Activated naive CD8-positive, alpha-beta T cell (primary cell): ENCODE measurements at regions not wholly inside any gene's neighbourhood (a gene's known extent, or its start where the extent isn't known, plus 50 kb on each side); places are given as distances from the start of the nearest gene placed in this dataset.
"Not testable (repeated sequence)": the region's sequence is repeated elsewhere in the genome, so short reads cannot be mapped to it uniquely, and the experiment has no call there.

ENCODE experiments used
- H3K27ac Mint-ChIP-seq: one replicate; pipeline ENCODE4 v1.8.0; 2021; ENCODE audit warnings: mixed read lengths
- H3K27me3 Mint-ChIP-seq: one replicate; pipeline ENCODE4 v1.8.0; 2021; ENCODE audit warnings: mixed read lengths
- H3K36me3 Mint-ChIP-seq: one replicate; pipeline ENCODE4 v1.8.0; 2021; ENCODE audit warnings: mixed read lengths
- H3K4me1 Mint-ChIP-seq: one replicate; pipeline ENCODE4 v1.8.0; 2021; ENCODE audit warnings: low read depth, mixed read lengths
- H3K4me3 Mint-ChIP-seq: one replicate; pipeline ENCODE4 v1.8.0; 2021; ENCODE audit warnings: mild to moderate bottlenecking, mixed read lengths
- H3K9me3 Mint-ChIP-seq: one replicate; pipeline ENCODE4 v1.8.0; 2021; ENCODE audit warnings: low read depth, mixed read lengths

DNA sequence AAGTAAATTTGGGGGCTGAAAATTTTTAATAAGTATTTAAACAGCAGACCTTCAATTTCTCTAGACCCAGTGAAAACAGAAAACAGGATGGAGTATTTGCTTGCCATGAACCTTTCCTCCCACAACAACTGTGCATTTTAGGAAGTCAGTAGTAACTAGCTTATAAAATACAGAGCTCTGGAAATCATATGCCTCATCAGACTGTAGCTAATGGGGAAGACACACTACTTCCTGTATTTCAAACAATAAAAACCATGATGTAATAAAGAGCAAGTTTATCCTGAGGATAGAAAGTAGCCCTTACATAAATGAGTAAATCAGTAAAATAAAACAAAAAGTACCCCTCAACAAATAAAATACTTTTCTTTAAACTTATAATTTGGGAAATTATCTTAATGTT lies 280.1 kb upstream of the ZFP42 start:
- Mint-ChIP-seq H3K36me3 (no peaks in the 10 kb centered on the region), H3K27me3 (no peaks in the 10 kb centered on the region), H3K27ac (no peak overlapping the region), H3K9me3 (peaks cover 3% of the 10 kb centered on the region), H3K4me1 (no peaks in the 10 kb centered on the region), H3K4me3 (no peak overlapping the region)

DNA sequence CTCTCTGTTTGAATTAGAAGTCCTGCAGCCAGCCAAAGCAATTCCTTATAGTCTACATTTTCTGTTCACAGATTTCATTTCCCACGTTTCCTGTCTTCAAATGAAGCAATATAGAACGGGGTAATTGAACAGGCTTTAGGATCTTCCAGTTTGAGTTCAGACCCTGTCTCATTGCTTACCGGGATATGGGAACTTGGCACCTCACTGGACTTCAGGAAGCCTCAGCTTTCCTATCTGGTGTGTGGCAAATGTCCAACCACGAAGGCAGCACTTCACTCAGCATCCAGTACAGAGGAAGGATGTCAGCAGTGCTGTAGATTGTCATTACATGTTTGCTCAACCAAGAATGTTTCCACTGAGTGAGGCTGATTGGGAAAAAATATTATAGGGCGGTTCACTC lies 271.1 kb upstream of the ZFP42 start:
- no peak overlapping the region for H3K4me3 Mint-ChIP-seq
- H3K27ac Mint-ChIP-seq = no peak overlapping the region
- H3K27me3 Mint-ChIP-seq = no peaks in the 10 kb centered on the region
- no peaks in the 10 kb centered on the region for H3K36me3 Mint-ChIP-seq
- no peaks in the 10 kb centered on the region for H3K9me3 Mint-ChIP-seq
- H3K4me1 Mint-ChIP-seq = no peaks in the 10 kb centered on the region

DNA sequence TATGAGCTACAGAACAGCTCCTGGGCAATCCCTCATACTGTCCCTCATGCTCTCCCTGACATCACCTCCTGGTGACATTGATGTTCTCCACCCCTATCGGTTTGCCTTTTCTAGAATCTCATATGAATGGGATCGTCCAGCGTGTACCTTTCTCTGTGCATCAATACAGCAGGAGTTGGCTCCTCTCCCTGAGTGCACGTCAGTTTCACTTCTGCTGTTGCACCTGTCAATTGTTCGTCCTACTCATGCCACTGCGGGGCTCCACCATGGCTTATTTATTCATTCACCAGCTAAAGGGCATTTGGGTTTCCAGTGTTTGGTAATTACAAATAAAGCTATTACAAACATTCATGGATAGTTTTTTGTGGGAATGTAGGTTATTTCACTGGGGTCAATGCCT lies 269.1 kb upstream of the ZFP42 start:
- no peaks in the 10 kb centered on the region for H3K36me3 Mint-ChIP-seq
- H3K4me1 Mint-ChIP-seq = no peaks in the 10 kb centered on the region
- no peaks in the 10 kb centered on the region for H3K9me3 Mint-ChIP-seq
- no peak overlapping the region for H3K27ac Mint-ChIP-seq
- H3K4me3 Mint-ChIP-seq = no peak overlapping the region
- H3K27me3 Mint-ChIP-seq = no peaks in the 10 kb centered on the region

DNA sequence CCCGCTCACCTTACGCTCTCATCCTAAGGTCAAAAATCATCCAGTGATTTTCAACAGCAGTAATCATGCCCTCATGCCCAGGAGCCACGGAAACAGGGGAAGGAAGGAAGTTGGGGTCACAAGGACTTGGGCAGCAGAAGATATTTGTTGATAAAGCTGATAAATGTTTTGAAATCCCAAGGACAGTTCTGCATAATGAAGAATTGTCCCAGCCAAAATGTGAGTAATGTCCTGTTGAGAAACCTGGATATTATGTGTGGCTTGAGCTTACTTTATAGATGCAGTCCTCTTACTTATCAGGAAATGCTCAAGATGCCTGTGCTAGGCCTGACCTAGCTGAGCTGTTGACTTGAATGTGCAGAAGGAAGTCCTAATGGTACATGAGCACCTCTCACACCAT lies 263.0 kb upstream of the ZFP42 start:
- Mint-ChIP-seq H3K27me3 (no peaks in the 10 kb centered on the region), H3K4me1 (no peaks in the 10 kb centered on the region), H3K27ac (no peak overlapping the region), H3K4me3 (no peak overlapping the region), H3K36me3 (no peaks in the 10 kb centered on the region), H3K9me3 (peaks cover 7% of the 10 kb centered on the region)

DNA sequence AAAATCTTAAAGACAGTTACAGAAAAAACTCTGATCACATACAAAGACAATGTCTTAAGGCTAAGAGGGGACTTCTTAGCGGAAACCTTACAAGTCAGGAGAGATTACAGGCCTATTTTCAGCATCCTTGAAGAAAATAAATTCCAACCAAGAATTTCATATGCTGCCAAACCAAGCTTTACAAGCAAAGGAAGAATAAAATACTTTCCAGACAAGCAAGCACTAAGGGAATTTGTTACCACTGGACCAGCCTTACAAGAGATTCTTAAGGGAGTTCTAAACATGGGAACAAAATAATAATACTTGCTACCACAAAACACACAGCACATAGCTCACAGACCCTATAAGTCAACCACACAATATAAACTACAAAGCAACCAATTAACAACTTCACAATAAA lies 255.8 kb upstream of the ZFP42 start:
- Mint-ChIP-seq H3K36me3 (no peaks in the 10 kb centered on the region), H3K4me1 (no peaks in the 10 kb centered on the region), H3K27ac (no peak overlapping the region), H3K27me3 (no peaks in the 10 kb centered on the region), H3K4me3 (no peak overlapping the region), H3K9me3 (peaks cover 30% of the 10 kb centered on the region)

DNA sequence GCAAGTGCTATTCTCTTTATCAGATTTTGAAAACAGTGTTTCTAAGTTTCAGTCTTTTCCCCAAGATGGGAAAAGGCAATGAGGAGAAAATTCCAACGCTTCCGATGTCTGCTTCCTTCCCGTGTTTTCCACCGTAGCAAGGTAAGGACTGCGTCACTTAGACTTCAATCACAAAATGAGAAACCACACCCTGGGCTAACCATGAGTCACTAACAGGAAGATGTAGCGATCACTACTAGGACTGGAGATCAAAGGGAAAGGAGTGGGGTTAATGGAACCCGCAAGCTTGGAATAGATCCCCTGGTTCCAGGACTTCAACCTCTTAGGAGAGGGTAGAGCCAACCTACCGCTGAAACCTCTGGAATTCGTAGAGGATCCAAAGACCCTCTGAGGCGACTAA lies 250.7 kb upstream of the ZFP42 start:
- no peaks in the 10 kb centered on the region for H3K27me3 Mint-ChIP-seq
- H3K9me3 Mint-ChIP-seq = peaks cover 26% of the 10 kb centered on the region
- H3K4me3 Mint-ChIP-seq = no peak overlapping the region
- H3K27ac Mint-ChIP-seq = no peak overlapping the region
- H3K36me3 Mint-ChIP-seq = no peaks in the 10 kb centered on the region
- H3K4me1 Mint-ChIP-seq = no peaks in the 10 kb centered on the region

DNA sequence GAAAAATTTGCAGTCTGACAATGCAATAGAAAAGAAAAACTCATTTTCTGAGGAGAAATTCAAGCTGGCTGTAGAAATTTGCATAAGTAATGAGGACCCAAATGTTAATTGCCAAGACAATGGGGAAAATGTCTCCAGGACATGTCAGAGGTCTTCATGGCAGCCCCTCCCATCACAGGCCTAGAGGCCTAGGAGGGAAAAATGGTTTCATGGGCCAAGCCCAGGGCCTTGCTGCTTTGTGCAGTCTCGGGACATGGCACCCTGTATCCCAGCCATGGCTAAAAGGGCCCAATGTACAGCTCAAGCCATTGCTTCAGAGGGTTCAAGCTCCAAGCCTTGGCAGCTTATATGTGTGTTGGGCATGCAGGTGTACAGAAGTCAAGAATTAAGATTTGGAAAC lies 244.9 kb upstream of the ZFP42 start:
- not testable (repeated sequence) for H3K27ac Mint-ChIP-seq, H3K9me3 Mint-ChIP-seq, H3K4me3 Mint-ChIP-seq, H3K4me1 Mint-ChIP-seq, H3K27me3 Mint-ChIP-seq, H3K36me3 Mint-ChIP-seq

DNA sequence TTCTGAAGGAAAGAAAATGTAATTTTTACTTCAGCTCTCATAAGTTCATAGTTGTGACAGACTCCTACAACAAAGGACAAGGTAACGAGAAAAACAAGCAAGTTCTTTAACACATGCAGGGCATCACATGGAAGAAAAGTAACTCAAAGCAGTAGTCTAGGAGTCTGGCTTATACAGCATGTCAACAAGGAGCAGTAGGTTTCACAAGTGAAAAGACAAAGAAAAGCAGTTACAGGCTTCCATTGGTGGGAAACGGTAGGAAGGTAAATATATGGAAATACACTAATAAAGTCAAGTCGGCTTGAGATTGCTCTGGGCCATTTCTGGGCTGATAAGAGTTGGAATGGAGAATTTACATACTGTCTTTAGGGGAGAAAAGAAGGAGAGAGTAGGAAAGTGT lies 228.4 kb upstream of the ZFP42 start:
- no peaks in the 10 kb centered on the region for H3K36me3 Mint-ChIP-seq
- H3K9me3 Mint-ChIP-seq = peaks cover 3% of the 10 kb centered on the region
- no peaks in the 10 kb centered on the region for H3K27me3 Mint-ChIP-seq
- H3K4me3 Mint-ChIP-seq = no peak overlapping the region
- H3K4me1 Mint-ChIP-seq = no peaks in the 10 kb centered on the region
- H3K27ac Mint-ChIP-seq = no peak overlapping the region

DNA sequence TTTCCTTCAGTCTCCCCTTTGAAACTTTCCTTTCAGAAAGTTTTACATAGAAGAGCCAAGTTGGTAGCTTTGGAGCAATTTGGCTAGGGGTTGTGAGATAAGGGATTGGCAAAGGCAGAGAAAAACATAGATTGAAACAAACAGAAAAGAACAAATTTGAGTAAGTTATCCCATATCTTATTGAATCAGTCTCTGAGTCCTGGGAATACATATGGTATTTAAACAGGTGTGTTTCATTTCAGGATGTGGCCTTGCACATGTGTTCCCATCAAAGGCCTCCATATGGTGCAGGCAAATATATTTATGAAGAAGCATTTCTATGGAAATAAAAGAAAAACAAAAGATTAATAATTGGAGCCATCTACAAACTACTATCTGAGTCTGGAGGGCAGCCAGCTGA lies 227.9 kb upstream of the ZFP42 start:
- no peak overlapping the region for H3K4me3 Mint-ChIP-seq
- no peaks in the 10 kb centered on the region for H3K36me3 Mint-ChIP-seq
- peaks cover 3% of the 10 kb centered on the region for H3K9me3 Mint-ChIP-seq
- H3K4me1 Mint-ChIP-seq = no peaks in the 10 kb centered on the region
- H3K27me3 Mint-ChIP-seq = no peaks in the 10 kb centered on the region
- H3K27ac Mint-ChIP-seq = no peak overlapping the region

DNA sequence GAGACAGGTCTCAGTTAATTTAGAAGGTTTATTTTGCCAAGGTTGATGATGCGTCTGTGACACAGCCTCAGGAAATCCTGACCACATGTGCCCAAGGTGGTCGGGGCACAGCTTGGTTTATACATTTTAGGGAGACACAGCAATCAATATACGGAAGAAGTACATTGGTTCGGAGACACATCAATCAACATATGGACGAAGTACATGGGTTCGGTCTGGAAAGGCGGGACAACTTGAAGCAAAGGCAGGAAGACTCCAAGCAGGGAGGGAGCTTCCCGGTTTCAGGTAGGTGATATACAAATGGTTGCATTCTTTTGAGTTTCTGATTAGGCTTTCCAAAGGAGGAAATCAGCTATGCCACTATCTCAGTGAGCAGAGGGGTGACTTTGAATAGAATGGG lies 225.2 kb upstream of the ZFP42 start:
- no peaks in the 10 kb centered on the region for H3K4me1 Mint-ChIP-seq
- H3K9me3 Mint-ChIP-seq = peaks cover 6% of the 10 kb centered on the region
- H3K4me3 Mint-ChIP-seq = no peak overlapping the region
- H3K27ac Mint-ChIP-seq = no peak overlapping the region
- no peaks in the 10 kb centered on the region for H3K36me3 Mint-ChIP-seq
- H3K27me3 Mint-ChIP-seq = no peaks in the 10 kb centered on the region

DNA sequence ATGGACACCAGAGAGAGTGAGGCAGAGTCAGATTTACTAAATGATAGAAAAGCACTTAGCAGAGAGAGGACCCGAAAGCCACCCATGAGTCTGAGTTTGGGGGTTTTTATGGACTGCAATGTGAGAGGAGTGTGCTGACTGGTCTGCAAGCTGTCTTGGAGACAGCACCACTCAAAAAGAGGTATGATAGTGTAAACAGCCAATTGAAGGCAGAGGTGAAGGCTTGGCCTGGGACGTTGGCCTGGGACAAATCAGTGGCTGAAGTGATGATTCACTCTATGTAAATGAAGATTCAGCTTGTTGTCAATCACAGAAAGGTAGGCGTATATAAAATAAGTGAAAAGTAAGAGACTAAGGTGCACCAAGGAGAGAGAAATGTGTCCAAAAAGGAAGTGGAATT lies 217.6 kb upstream of the ZFP42 start:
- H3K4me3 Mint-ChIP-seq = no peak overlapping the region
- H3K4me1 Mint-ChIP-seq = no peaks in the 10 kb centered on the region
- H3K27me3 Mint-ChIP-seq = no peaks in the 10 kb centered on the region
- H3K27ac Mint-ChIP-seq = no peak overlapping the region
- H3K9me3 Mint-ChIP-seq = peaks cover 3% of the 10 kb centered on the region
- no peaks in the 10 kb centered on the region for H3K36me3 Mint-ChIP-seq

DNA sequence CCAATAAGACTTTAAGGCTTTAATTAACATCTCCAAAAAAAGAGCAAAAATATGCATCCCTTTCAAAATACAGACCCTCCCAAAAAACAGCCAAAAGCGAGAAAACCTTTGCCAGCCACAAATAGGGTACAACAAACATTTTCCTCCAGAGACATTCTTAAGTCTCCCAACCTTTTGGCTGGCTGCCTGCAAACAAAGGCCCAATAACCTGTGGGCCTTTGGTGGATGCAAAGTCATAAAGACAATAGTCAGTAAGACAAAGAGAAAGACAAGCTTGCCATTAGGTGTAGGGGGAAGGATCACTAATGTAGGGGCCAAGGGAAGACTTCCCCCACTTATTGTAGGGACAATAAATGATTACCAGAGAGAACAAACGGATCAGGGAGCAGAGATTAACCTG lies 215.5 kb upstream of the ZFP42 start:
- Mint-ChIP-seq H3K9me3 (peaks cover 5% of the 10 kb centered on the region), H3K4me3 (no peak overlapping the region), H3K27ac (no peak overlapping the region), H3K27me3 (no peaks in the 10 kb centered on the region), H3K4me1 (no peaks in the 10 kb centered on the region), H3K36me3 (no peaks in the 10 kb centered on the region)

DNA sequence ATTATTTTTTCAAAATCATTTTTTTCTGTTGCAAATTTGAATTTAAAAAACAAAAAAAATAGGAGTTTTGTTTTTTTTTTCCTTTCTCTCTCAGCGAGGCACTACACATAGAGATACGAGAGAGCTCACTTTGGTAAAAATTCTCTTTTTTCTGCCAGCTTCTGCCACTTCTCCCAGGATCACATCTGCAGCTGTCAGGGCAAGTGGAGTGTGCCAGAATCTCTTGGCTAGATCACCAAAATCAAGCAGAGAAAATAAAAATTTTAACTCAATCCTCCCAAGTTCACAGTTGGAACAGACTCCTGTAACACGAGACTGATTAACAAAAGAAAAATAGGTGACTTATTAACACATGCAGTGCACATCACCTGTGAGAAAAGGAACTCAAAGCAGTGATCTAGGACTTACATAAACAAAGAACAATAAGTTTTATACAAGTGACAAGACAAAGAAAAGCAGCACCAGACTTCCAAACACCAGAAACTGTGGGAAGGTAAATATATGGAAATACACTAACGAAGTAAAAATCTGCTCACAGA lies 213.2 kb upstream of the ZFP42 start:
- H3K4me3 Mint-ChIP-seq = no peak overlapping the region
- no peaks in the 10 kb centered on the region for H3K27me3 Mint-ChIP-seq
- peaks cover 4% of the 10 kb centered on the region for H3K9me3 Mint-ChIP-seq
- H3K36me3 Mint-ChIP-seq = no peaks in the 10 kb centered on the region
- H3K27ac Mint-ChIP-seq = no peak overlapping the region
- H3K4me1 Mint-ChIP-seq = no peaks in the 10 kb centered on the region

DNA sequence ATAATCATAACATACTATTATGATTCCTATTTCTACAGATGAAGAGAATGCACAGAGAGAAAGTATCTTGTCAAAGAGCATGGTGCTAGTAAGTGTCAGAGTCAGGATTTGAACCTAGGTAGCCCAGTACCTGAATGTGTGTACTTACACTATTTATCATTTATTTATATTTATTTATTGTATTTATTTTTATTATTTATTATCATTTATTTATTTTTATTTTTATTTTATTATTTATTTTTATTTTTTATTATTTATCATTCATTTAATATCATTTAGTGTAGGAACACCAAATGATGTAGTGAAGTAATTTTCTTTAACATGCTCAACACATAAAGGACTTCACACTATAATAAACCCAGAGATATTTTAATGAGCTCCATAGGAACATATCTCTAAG lies 209.4 kb upstream of the ZFP42 start:
- H3K27me3 Mint-ChIP-seq = no peaks in the 10 kb centered on the region
- no peak overlapping the region for H3K4me3 Mint-ChIP-seq
- peaks cover 4% of the 10 kb centered on the region for H3K9me3 Mint-ChIP-seq
- no peaks in the 10 kb centered on the region for H3K4me1 Mint-ChIP-seq
- no peaks in the 10 kb centered on the region for H3K36me3 Mint-ChIP-seq
- no peak overlapping the region for H3K27ac Mint-ChIP-seq

DNA sequence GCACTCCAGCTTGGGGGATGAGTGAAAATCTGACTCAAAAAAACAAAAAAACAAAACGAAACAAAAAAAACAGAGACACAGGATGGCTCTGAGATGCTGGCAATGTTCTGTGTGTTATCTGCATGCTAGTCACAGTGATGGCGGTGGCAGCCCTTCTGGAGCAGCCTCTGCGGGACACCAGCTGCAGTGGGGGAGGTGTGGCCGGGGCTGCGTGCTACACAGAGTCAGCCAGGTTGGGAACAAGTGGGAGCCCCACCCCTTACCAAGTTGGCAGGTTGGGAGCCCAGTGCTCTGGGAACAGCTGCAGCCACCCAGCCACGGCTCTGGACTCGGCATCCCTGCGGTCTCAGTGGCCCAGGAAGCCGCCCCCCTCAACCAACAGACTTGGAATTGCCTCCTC lies 206.5 kb upstream of the ZFP42 start:
- H3K9me3 Mint-ChIP-seq = no peaks in the 10 kb centered on the region
- H3K36me3 Mint-ChIP-seq = no peaks in the 10 kb centered on the region
- no peaks in the 10 kb centered on the region for H3K27me3 Mint-ChIP-seq
- H3K4me3 Mint-ChIP-seq = no peak overlapping the region
- H3K4me1 Mint-ChIP-seq = no peaks in the 10 kb centered on the region
- no peak overlapping the region for H3K27ac Mint-ChIP-seq

DNA sequence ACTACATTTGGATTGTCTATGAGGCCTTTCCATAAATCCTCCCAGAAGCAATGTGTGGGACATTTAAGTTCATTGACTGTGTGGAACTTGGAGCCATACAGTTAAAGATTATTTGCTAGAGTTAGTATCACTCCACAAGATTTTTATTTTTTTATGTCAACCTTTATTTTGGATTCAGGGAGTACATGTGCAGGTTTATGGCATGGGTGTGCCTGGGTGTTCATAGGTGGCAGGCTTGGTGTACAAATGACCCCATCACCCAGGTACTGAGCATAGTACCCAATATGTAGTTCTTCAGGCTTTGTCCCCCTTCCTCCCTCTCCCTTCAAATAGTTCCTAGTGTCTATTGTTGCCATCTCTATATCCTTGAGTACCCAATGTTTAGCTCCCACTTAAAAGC lies 199.8 kb upstream of the ZFP42 start:
- Mint-ChIP-seq H3K9me3 (peaks cover 8% of the 10 kb centered on the region), H3K27ac (no peak overlapping the region)

DNA sequence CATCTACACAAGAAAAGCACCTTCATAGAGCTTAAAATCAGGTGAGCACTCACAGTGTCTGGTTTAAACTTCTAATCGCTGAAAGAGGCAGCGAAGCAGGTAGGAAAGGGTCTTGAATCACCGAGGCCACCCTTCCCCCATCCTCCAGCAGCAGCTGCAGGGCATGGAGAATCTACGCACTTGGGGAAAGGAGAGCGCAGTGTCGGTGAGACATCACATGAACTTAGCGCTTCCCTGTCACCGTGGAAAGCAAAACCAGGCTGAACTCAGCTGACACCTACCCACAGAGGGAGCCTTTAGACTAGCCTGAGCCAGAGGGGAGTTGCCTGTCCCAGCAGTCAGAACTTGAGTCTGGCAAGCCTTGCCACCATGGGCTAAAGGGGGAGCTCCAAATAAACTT lies 197.2 kb upstream of the ZFP42 start:
- H3K27me3 Mint-ChIP-seq = no peaks in the 10 kb centered on the region
- no peak overlapping the region for H3K27ac Mint-ChIP-seq
- no peak overlapping the region for H3K4me3 Mint-ChIP-seq
- H3K9me3 Mint-ChIP-seq = peaks cover 10% of the 10 kb centered on the region
- no peaks in the 10 kb centered on the region for H3K4me1 Mint-ChIP-seq
- H3K36me3 Mint-ChIP-seq = no peaks in the 10 kb centered on the region

More for the DNA sequence above, 199.8 kb upstream of the ZFP42 start:
- H3K36me3 Mint-ChIP-seq = no peaks in the 10 kb centered on the region
- no peaks in the 10 kb centered on the region for H3K4me1 Mint-ChIP-seq
- H3K27me3 Mint-ChIP-seq = no peaks in the 10 kb centered on the region
- no peak overlapping the region for H3K4me3 Mint-ChIP-seq
